Testis (tissue), 2 donors: ENCODE measurements at regions not wholly inside any gene's neighbourhood (a gene's known extent, or its start where the extent isn't known, plus 50 kb on each side); places are given as distances from the start of the nearest gene placed in this dataset.
"Not testable (repeated sequence)": the region's sequence is repeated elsewhere in the genome, so short reads cannot be mapped to it uniquely, and the experiment has no call there.

Experiments used
- DNase-seq: peaks from one replicate; pipeline ENCODE4 v3.0.0-alpha.2; 2019
- H3K27ac ChIP-seq, 2 donors: fragments of 200-600 bp; sonication (generic); one replicate each; pipeline ENCODE4 v1.5.1; 2019
- H3K27me3 ChIP-seq: fragments of 200-600 bp; sonication (generic); one replicate; pipeline ENCODE4 v1.5.1; 2019
- H3K36me3 ChIP-seq: fragments of 200-600 bp; sonication (generic); one replicate; pipeline ENCODE4 v1.5.1; 2017; ENCODE audit warnings: low read depth; ENCODE audit errors: missing control alignments
- H3K4me1 ChIP-seq: fragments of 200-600 bp; sonication (generic); one replicate; pipeline ENCODE4 v1.5.1; 2019
- H3K4me3 ChIP-seq, 2 donors: fragments of 200-600 bp; sonication (generic); one replicate each; pipeline ENCODE4 v1.5.1; 2017 to 2019
- H3K9me3 ChIP-seq: fragments of 200-600 bp; sonication (generic); one replicate; pipeline ENCODE4 v1.5.1; 2017
- POLR2A ChIP-seq: fragments of 450-650 bp; IDR thresholded peaks from one replicate; pipeline ENCODE4 v1.6.1; 2017; ENCODE audit warnings: antibody characterized with exemption, mild to moderate bottlenecking, moderate library complexity
- WGBS, 2 donors: methylation state at CpG; one replicate each; pipeline ENCODE4 v1.1.5; 2018; 5-methylcytosine and 5-hydroxymethylcytosine counted together
- intact Hi-C: fragments of 100-400 bp; cut with DNase I; formaldehyde crosslinking; loops from one replicate; pipeline ENCODE4 v1.15.1; 2023; ENCODE audit warnings: low total_unique reads
- TF ChIP-seq, protein P1 (sequence below), 3 experiments: fragments of 450-650 bp in 2 of 3; fragments of 200-600 bp in 1 of 3; sonication (generic) in 1 of 3; IDR thresholded peaks; one replicate each; pipeline ENCODE4 v1.5.1; 2016 to 2019; ENCODE audit warnings: antibody characterized with exemption in 3 of 3, mild to moderate bottlenecking in 2 of 3, moderate library complexity in 1 of 3

DNA sequence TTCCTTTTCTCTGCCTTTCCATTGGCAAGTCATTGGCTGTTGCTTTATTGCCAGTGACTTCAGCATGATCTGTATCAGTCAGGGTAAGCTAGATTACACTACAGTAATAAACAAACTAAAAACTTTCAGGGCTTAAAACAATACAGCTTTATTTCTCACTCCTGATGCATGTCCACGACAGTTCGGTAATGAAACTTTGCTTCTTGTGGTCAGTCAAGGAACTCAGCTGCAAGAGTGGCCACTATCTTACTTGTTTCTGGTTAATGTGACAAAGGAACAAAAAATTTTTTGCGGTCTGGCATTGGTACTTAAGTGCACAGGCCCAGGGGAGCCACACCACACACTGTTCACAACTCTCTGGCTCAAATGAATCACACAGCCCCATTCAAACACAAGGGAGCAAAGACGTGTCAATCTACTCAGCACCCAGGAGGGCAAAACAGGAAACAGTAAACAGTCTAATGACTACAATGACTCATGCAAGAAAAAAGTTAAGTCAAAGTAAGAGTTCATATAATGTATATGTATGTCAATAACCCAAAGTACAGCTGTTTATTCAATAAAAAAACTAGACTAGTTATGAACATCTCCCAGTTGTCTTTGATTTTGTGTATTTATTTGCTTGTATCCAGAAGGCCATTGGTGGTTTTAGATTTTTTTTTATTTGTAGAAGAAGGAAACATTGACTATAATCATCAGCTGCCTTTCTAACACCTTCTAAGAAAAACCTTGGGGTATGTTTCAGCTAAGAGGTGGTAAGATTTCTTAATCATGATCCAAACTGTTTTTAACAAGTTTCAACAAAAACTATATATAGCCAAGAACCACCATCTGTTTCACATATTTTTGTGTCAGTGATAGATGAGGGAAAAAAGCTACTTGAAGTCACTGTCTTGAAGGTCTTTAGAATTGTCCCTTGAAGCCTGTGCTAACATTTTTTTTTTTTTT lies 134.4 kb upstream of the FAM3C start:
- no peak overlapping the region for H3K27ac ChIP-seq
- H3K9me3 ChIP-seq: no peaks in the 10 kb centered on the region
- DNase-seq: no peak
- H3K36me3 ChIP-seq: no peaks in the 10 kb centered on the region
- intact Hi-C loops: no loop called here
- no peak overlapping the region for H3K4me3 ChIP-seq
- H3K4me1 ChIP-seq: no peaks in the 10 kb centered on the region
- no peaks in the 10 kb centered on the region for H3K27me3 ChIP-seq
- 81 to 83% methylated on average over 4 of the region's 4 CpGs for WGBS, 2 donors
- TF ChIP-seq, protein P1, sequence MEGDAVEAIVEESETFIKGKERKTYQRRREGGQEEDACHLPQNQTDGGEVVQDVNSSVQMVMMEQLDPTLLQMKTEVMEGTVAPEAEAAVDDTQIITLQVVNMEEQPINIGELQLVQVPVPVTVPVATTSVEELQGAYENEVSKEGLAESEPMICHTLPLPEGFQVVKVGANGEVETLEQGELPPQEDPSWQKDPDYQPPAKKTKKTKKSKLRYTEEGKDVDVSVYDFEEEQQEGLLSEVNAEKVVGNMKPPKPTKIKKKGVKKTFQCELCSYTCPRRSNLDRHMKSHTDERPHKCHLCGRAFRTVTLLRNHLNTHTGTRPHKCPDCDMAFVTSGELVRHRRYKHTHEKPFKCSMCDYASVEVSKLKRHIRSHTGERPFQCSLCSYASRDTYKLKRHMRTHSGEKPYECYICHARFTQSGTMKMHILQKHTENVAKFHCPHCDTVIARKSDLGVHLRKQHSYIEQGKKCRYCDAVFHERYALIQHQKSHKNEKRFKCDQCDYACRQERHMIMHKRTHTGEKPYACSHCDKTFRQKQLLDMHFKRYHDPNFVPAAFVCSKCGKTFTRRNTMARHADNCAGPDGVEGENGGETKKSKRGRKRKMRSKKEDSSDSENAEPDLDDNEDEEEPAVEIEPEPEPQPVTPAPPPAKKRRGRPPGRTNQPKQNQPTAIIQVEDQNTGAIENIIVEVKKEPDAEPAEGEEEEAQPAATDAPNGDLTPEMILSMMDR (IDR thresholded peaks at IDR 0.05): no peak
- TF ChIP-seq POLR2A: no peak

DNA sequence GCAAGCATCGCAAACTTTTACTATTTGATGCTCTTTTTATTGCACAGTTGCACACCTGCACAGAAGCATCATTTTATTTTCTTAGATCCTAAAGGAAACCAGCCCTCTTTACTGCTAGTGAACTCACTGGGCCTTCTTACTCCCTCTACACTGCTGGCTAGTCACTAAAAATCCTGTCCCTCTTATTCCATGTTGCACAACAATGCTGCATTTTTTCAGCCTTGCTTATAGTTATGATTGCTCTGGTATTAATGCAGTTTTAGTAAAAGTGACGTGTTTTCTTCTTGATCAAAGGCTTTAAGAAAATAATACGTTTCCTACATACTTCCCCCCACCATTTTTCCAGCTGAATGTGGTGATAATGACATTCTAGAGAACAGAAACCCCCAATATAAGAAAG lies 132.9 kb upstream of the FAM3C start:
- Histone ChIP-seq H3K36me3 (no peaks in the 10 kb centered on the region), H3K27me3 (no peaks in the 10 kb centered on the region), H3K4me3 (no peak overlapping the region), H3K4me1 (no peaks in the 10 kb centered on the region), H3K27ac (no peak overlapping the region), H3K9me3 (no peaks in the 10 kb centered on the region)
- intact Hi-C loops: no loop called here
- DNase-seq: no peak
- WGBS, 2 donors: 56 to 91% methylated on average over 3 of the region's 3 CpGs
- TF ChIP-seq POLR2A: no peak
- TF ChIP-seq, protein P1 (IDR thresholded peaks at IDR 0.05): no peak

DNA sequence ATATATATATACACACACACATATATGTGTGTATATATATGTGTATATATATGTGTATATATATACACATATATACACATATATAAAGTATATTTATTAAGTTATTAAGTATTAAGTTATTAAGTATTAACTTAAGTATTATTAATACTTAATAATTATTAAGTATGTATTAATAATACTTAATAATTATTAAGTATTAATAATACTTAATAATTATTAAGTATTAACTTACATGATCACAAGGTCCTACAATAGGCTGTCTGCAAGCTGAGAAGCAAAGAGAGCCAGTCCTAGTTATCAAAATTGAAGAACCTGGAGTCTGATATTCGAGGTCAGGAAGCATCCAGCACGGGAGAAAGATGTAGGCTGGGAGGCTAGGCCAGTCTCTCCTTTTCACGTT lies 130.1 kb upstream of the FAM3C start:
- H3K27ac ChIP-seq, H3K9me3 ChIP-seq, H3K27me3 ChIP-seq, H3K4me1 ChIP-seq, intact Hi-C loops, H3K36me3 ChIP-seq, H3K4me3 ChIP-seq, DNase-seq: not testable (repeated sequence)
- 72 to 85% methylated on average over 3 of the region's 3 CpGs for WGBS, 2 donors

DNA sequence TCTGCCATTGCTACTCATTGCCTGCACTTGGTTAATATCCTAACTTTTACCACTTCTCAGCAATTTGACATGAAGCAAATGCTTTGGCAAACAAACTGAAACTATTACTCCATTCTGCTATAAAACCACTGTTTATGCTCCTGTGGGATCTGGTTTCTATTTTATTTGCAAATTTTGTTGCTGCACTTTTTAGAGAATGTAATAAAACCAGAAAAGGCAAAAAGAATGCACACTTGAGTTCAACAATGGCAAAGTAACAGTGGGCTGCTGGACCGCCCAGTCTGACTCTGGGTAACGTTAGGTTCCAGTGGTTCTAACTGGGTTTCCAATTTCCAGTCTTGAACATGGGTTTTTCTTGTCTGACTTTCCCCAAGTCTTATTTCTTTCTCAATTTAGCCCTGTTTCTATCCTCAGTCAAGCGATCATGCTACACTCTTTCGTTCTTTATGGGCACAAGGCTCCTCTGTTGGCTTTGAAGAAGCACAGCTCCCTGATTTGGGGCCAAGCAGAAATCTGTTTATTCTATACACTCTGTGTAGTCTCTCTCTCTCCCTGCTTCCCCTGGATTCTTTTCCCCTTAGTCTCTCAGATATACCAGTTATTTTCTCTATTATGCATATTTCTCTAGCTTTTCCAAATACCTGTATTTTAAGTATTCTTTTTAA lies 129.2 kb upstream of the FAM3C start:
- TF ChIP-seq, protein P1 (IDR thresholded peaks at IDR 0.05): no peak
- no peak for TF ChIP-seq POLR2A
- WGBS, 2 donors: 76 to 85% methylated on average over 4 of the region's 4 CpGs
- no peak for DNase-seq
- Histone ChIP-seq H3K36me3 (no peaks in the 10 kb centered on the region), H3K4me1 (no peaks in the 10 kb centered on the region), H3K9me3 (no peaks in the 10 kb centered on the region), H3K27ac (no peak overlapping the region), H3K4me3 (no peak overlapping the region), H3K27me3 (no peaks in the 10 kb centered on the region)
- intact Hi-C loops: no loop called here

DNA sequence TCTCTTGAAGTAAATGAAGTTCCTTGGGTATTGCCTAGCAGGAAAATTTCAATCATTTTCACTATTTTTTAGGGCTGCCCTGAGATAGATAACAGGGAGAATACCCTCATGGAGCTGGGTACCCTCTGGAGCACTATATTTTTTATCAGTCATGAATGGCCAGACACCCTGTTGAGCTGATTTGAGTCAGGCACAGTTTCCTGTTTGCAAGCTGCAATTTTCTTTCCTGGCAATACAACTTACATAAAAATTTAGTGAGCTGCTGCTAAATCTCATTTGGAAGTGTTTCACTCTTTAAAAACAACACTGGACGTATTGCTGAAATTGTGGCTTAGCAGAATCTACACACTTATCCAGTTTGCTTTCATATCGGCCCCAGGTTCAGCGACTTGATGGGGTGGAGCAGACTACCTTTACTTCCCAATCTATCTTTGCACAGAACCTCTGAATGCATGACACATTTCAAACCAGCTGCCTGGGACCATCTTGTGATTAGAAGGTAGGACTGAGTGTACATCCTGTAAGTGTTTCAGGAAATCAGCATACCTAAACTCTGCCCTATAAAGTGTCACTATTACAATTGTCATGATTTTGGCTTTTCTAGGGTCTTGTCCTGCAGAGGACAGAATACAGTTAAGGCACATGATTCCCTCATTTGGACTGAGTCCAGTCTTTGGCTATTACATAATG lies 125.7 kb upstream of the FAM3C start:
- Histone ChIP-seq H3K36me3 (no peaks in the 10 kb centered on the region), H3K27ac (no peak overlapping the region), H3K27me3 (no peaks in the 10 kb centered on the region), H3K4me1 (no peaks in the 10 kb centered on the region), H3K9me3 (no peaks in the 10 kb centered on the region), H3K4me3 (no peak overlapping the region)
- intact Hi-C loops: no loop called here
- WGBS, 2 donors: 72 to 96% methylated on average over 3 of the region's 3 CpGs
- TF ChIP-seq, protein P1 (IDR thresholded peaks at IDR 0.05): no peak
- TF ChIP-seq POLR2A: no peak
- DNase-seq: no peak
